Activated CD4-positive, alpha-beta T cell treated with anti-CD3 and anti-CD28 coated beads, Interleukin-2, amount 50 U/mL, for 16 hours (primary cell): ENCODE measurements at regions not wholly inside any gene's neighbourhood (a gene's known extent, or its start where the extent isn't known, plus 50 kb on each side); places are given as distances from the start of the nearest gene placed in this dataset.

Experiments
- DNase-seq: peaks from one replicate; pipeline ENCODE4 v3.0.0-alpha.2; 2020

- no peak for DNase-seq
Measured at GRCh38 chr12:24500831-24501230, 448.1 kb downstream of the BCAT1 start.

DNA sequence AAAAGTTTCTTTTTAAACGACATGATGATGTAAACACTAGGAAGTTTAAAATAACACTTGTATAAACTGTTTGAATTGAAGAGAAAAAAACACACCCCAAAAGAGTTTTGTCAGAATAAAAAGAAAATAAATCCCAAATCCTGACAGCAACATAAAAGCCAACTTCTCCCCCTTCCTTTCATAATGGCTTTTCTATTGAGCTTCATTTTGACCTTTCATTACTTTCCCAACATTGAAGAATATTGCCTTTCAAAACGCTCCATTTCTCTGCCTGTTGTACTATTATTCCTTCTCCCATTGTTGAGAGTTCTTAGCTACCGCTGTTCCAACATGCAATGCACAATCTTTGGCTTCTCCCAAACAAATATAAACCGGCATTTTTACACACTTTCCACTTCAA, 448.5 kb downstream of the BCAT1 start:
- DNase-seq = no peak

GRCh38 chr12:24499151-24500146, 449.5 kb downstream of the BCAT1 start:
- no peak for DNase-seq

- DNase-seq = no peak
Measured at GRCh38 chr12:24496755-24497154, 452.1 kb downstream of the BCAT1 start.

- no peak for DNase-seq
Measured at GRCh38 chr12:24494401-24494800, 454.5 kb downstream of the BCAT1 start.

- DNase-seq = no peak
Measured at GRCh38 chr12:24491968-24492367, 456.9 kb downstream of the BCAT1 start.

DNA sequence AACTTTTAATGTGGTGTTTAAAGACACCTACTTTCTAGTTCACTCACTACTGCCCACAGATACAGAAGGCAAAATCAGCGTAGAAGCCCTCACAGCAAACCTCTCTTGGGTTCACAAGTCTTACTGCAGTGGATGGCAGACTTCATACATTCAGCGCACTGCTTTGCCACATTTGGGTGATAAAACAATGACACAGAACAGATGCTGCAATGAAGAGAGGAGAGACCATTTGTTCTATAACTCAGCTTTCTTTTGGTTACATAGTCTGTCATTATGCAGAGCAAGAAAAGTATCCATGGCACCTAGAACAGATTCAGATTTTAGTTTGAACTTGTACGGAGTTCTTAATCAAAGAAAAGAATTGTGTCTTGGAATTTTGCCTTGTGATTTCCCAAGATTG, 459.0 kb downstream of the BCAT1 start:
- DNase-seq = no peak

DNA sequence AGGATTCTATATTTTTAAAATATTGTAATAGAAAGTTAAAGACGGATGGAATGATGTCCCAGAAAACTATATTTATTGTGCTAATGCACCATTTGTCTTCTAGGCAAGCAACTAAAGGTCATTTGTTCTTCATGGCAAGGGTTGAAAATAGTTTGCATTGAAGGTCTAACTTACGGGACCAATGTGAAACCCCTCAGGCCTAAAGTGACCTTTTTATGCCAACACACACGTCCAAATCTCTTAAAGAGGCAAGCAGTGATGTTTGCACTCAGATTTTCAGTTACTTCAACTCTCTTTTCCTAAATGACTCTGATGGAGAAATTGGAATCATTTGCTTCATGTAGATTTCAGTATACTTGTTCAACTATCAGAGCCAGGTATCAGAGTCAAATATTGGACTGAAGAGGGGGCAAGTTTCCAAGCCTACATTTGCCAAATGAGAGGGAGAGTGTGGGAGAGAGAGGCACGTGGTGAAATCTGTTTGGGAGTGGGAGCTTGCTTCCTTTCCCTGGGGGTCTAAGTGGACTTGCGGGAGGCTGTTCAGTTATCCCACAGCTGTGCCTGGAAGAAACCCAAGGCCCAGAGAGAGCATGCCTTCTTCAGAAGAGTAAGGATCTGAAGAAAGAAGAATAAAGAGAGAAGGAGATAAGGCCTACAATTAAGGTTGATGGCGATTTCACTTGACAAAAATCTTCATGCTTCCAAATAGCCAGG, 459.8 kb downstream of the BCAT1 start:
- no peak for DNase-seq

- DNase-seq = no peak
Measured at GRCh38 chr12:24488091-24488596, 460.8 kb downstream of the BCAT1 start.

DNA sequence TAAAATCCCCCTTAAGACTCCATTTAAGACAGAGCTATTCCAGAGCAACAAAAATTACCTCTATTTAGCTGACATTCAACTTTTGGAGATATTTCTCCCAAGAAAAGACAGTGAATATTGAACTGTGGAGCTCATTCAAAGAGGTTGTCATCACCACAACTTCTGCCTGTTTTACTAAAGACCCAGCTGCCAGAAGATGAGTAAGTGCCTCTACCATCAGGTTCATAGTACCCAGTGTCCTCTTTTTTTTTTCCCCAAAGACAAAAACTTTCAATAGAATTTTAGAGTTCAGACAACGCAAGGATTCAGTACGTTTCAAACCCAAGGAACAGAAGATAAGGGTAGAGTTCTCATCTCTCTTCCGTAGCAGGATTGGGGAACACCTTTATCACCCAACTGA, 461.3 kb downstream of the BCAT1 start:
- DNase-seq = no peak

DNA sequence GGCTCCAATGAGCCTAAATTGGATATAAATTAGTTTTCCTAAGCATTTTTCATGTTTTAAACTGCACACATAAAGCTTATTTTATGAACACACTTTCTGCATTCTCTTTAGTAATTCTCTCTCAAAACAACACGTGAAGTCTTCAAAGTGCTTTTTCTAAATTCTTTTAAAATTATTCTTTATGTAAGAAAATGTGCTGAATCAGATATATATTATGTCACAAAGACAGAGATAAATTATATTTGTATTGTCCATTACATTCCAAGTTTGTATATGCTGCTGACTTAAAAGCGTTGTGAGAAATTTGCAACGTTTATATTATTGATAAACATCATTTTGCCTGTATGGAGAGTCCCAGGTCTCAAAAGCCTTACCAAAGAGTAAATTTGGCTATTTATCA, 465.2 kb downstream of the BCAT1 start:
- no peak for DNase-seq

- peak; percentile 5 for DNase-seq
Measured at GRCh38 chr12:24482882-24483604, 465.9 kb downstream of the BCAT1 start.

DNA sequence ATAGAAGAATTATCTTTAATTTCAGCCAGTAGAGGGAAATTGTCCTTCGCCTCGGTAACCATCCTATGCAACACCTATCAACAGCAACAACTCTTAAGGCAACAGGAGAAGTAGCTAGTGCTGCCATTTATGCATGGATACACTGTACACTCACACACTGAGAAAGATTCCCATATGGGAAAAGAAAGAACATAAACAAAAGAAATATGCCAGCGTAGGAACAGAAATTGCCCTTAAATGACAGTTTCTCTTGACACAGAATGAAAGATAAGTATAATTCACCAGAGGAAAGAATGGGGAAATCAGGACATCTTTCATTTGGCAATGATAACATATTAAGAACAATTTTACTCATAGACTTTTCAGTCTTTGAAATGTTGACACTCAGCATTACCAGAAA, 466.9 kb downstream of the BCAT1 start:
- no peak for DNase-seq

DNA sequence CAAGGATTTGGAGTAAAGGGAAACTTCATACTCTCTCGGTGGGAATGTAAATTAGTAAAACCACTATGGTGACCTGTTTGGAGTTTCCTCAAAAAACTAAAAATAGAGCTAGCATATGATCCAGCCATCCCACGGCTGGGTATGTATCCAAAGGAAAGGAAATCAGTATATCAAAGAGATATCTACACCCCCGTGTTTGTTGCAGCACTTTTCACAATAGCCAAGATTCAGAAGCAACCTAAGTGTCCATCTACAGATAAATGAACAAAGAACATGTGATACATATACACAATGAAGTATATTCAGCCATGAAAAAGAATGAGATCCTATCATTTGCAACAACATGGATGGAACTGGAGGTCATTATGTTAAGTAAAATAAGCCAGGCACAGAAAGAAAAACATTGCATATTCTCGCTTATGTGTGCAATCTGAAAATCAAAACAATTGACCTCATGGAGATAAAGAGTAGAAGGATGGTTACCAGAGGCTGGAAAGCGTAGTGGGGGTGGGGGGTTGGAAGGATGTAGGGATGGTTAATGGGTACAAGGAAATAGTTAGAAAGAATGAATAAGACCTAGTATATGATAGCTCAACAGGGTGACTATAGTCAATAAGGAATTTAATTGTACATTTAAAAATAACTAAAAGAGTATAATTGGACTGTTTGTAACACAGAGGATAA, 468.0 kb downstream of the BCAT1 start:
- no peak for DNase-seq

GRCh38 chr12:24479131-24479530, 469.8 kb downstream of the BCAT1 start:
- DNase-seq = no peak

DNA sequence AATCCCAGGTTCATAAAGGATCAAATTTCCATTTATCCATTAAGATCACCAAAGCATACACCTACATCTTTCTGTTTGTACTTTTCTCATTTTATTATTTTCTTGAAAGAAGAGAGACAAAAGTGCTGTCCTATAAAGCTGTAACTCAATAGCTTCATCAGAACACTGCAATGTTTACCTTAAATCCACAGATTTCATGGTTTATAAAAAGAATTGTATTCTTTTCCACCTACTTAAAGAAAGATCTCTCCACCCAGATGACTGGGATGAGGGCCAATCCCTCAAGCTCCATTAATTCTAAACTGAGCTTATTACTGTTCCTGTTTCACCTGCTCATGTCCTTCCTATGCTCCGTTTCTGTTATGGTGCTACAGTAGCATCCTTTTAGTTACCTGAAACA, 470.6 kb downstream of the BCAT1 start:
- no peak for DNase-seq

GRCh38 chr12:24476310-24476709, 472.6 kb downstream of the BCAT1 start:
- DNase-seq = no peak

DNA sequence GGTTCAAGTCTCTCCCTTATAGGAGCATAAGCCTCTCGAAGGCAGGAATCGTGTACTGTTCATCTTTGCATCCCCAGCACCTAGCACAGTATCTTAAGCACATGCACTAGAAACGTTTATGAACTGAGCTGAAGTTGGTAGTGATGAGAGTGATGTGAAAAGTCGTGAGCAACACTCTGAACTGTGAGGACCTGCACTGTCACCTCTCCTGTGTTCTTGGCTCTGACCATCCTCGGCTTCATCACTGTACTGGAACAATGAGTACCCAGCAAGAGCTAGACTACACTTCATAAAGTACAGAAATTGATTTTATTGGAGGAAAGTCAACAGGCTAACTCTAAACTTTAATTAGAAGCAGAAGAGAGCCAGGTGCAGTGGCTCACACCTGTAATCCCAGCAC, 473.6 kb downstream of the BCAT1 start:
- DNase-seq = no peak

GRCh38 chr12:24473097-24473496, 475.8 kb downstream of the BCAT1 start:
- DNase-seq = no peak

DNA sequence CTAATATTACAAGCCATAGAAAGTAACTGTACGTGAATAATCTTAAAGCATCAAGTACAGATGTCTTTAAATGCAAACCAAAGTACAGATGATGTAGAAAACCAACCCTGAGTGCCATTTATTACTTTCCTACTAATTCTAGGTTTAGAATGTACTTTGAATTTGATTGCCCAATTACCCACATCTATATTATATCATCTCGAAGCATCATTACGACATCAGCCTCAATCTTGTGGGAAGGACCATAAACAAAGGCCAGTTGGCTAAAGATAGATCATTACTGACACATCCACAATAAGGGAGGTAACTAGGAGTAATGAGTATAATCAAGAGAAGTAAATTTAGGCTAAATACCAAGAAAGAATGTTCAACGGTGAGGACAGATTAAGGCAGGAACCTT, 478.9 kb downstream of the BCAT1 start:
- DNase-seq = no peak

DNA sequence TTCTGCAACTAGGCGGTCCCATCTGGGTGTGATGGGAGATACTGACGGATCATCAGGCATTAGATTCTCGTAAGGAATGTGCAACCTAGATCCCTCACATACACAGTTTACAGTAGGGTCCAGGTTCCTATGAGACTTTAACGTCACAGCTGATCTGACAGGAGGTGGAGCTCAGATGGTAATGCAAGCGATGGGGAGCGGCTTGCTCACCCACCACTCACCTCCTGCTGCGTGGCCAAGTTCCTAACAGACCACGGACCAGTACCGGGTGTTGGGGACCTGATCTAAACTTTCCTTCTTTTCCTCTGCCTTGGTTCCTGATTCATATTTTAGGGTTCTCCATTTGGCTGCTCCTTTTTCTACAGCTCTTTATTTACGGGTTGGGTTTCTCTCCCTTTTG, 479.8 kb downstream of the BCAT1 start:
- no peak for DNase-seq

- no peak for DNase-seq
Measured at GRCh38 chr12:24467226-24467625, 481.7 kb downstream of the BCAT1 start.

GRCh38 chr12:24463375-24463774, 485.5 kb downstream of the BCAT1 start:
- no peak for DNase-seq
